ENCODE measurements at regions not wholly inside any gene's neighbourhood (a gene's known extent, or its start where the extent isn't known, plus 50 kb on each side); places are given as distances from the start of the nearest gene placed in this dataset.
"Not testable (repeated sequence)": the region's sequence is repeated elsewhere in the genome, so short reads cannot be mapped to it uniquely, and the experiment has no call there.

DNA sequence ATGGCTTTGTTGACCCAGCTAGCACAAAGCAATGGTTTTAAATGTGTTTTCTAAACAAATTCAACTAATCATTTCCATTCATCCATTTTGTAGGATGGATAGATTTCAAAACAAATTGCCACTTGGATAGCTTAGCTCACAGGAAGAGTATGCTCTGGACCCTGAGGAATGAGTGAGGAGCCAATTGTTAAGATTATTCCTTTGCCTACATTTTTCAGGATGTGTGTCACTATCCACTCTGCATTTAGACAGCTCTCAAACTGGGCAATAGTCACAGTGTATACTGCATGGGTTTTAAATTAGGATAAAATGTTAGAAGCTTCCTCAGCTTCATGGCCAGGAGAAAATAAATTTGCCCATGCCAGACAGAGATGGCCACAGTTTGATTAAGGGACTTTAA is 605.6 kb upstream of the TEX47 start:
- no peak for DNase-seq

DNA sequence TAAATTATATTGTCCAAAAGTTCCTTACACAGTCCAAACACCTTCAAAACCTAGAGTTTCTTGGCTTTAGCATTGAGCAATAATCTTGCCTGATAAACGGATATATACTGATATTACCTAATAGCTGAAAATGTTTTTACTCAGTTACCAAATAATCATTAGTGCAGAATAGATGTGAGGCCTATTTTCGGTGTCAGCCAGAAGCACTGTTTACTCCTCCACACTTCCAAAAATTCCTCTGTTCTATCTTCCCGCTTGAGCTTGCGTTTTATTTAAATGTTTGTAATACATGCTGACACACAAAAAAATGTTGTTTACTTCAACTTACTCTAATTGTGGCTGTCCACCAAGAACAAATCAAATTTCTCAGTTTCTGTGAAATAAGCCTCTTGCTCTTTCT is 606.2 kb upstream of the TEX47 start:
- no peak for DNase-seq

DNA sequence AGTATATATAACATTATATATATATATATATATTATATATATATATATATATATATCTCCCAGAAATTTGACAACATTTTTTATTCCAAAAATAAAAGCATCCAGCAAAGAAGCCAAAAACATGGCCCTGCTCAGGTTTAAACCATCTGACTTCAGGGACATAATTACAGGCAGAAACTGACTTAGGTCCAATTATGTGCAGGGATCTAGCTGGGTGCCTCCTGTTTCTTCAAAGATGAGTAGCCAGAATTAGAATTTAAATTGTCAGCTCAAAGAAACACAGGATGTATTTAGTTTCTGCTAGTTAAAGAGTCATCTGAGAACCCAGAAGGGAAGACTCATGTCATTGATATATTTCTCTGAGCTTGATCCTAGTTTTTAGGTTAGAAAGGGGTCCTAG is 656.4 kb upstream of the TEX47 start:
- DNase-seq: no peak

DNA sequence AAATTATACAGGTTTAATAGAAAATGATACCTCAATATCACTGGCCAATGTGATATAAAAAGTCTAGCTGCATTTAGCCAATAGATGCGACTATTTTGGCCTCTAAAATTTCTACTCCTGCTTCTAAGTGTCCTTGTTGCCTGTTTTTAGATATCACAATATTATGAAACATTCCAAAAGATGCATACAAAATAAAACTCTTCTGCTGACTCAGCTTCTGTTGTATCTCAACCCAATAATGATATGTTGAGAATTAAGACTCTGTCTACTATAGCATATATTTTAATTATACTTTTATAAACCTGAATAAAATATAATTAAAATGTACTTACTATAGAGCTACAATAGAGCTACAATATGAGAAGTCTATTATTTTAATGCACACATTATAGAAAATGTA is 661.0 kb upstream of the TEX47 start:
- no peak for DNase-seq

DNA sequence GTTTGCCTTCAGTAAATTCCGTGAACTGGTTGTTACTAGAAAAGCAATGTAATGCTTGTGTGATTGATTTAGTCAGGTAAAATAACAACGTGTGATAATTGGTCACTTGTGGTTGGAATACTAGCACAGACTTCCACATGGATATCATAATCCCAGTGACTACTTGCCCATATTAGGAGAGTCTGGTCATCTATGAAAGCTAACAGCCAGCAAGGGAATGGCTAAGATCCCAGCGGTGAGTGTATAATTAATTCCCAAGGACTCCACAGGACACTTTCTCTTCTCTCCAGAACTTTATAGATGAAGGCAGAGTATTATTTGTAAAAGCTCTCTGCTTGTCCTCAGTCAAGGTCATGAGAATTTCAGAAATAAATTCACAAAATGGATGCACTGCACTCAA is 662.6 kb upstream of the TEX47 start:
- DNase-seq: no peak

DNA sequence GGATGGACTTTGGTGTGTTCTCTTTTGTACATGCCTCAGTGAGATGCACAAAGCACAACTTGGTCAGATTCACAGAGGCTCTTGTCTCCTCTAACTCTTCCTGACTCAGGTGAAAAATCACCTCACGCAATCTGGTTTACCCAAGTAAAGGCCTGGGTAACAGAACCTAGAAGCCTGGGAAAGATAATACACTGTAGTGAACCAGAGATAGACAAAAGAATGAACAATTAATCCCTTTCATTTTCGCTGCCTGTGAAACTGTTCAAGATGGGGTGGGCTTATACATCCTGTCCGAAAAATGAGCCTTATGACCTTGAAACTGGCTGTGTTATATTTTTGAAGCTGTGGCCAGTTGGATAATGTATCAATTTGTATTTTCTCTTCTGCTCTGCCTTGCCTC is 678.9 kb upstream of the TEX47 start:
- no peak for DNase-seq

DNA sequence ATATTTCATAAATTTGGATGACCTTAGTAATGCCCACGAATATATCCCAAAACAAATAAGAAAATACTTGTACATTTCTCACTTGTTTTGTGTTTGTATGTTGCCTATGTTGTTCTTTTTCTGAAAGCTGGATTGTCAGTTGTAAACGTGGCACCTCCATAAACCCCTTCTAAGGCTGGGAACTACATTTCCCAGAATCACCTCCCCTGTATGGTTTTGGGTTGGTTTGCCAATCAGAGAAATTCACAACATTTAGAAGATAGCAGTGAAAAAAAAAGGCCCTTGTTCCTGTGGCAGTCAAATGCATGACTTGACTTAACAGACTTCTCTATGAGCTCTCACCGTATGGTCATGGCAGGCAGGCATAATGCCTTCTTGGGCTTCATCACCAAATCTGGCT is 676.3 kb upstream of the STEAP1 start:
- no peak for DNase-seq

DNA sequence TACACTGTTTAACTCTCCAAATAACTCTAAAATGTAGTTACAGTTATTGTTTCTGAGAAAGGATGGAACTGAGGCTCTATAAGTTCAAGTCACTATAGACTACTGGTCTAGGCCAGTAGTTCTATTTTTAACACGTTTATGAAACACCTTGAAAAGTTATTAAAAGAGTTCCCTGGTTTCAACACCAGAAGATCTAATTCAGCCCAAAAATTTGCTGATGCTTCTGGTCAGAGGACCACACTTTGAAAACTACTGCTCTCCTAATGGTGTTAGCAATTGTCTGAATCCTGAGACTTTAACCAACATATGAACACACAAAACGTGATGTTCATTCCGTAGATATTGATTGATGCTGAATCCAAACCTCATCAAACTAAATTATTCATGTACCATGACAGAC is 658.6 kb upstream of the STEAP1 start:
- DNase-seq: no peak

DNA sequence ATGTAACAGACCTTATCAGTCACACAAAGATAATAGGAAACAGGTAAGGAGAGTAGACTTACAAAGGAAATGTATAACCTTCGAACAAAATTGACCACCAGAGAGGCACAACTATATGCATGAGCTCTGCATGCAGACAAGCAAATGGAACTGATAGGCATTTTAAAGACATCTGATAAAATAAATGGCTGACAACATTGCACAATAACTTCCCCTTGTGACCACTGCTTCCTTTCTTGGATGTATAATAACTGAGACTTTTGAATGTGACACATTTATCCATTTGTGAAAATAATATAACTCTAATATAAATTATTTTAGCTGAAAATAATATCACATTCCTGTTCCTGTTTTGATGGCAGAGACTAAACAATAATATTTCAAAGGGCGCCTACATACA is 654.2 kb upstream of the STEAP1 start:
- DNase-seq: no peak

DNA sequence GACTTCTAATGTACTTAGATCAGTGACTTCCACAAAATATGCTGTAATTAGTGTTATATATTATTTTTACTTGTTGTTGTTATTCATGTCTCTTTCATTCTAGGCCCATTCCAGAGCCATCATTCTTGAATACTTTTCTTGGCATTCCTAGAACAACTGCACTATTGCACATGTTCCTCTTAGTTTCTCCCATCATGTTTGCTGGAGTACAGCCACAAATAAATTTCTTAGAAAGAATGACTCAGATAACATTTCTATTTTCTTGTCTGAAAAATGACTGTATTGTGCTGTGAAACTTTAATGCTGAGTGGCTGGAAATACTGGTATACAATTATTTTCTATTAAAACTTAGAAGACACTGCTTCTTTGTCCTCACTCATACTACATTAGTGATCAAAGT is 651.0 kb upstream of the STEAP1 start:
- DNase-seq: no peak

DNA sequence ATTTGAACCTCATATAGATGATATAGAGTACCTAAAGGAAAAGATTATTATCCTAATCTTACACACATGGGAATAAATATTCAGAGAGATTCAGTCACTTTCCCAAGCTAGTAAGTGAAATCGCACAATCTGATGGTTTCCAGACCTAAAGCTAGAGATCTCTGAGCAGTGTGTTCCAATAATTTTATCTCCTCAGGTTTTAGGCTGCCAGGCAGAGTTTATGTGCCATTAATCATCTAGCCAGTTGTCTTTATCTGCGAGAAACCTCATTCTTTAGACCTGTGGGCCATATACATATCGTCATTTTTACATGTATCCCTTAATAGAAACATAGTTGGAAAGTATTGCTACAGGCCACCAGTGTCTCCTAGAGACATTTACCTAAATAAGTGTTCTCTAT is 647.2 kb upstream of the STEAP1 start:
- DNase-seq: no peak

DNA sequence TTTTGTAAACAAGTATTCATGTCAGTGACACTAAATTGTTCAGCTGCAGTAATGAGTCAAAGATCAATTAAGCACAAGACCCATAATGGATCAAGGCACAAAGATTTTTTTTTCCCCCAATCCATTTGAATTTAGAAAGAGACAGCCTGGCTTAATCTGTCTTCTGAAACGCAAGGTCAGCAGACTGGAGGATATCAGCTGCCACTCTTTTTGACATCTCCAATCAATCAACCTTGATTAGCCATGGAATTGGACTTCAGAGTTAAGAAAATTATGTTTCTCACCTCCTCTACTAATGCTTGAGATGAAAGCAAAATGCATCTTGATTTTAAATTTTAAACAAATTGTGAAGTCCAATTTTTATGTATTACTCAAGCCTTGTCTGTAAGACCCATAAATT is 642.4 kb upstream of the STEAP1 start:
- no peak for DNase-seq

DNA sequence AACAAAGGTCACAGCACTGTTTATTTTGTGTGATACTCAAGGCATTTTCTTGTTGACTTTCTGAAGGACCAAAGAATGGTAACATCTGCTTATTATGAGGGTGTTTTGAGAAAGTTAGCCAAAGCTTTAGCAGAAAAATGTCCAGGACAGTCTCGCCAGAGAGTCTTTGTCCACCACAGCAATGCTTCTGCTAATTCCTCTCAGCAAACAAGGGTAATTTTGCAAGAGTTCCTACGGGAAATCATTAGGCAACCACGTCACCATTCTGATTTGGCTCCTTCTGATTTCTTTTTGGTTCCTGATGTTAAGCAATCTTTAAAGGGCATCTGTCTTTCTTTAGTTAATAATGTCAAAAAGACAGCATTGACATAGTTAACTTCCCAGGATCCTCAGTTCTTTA is 639.3 kb upstream of the STEAP1 start:
- DNase-seq: no peak

DNA sequence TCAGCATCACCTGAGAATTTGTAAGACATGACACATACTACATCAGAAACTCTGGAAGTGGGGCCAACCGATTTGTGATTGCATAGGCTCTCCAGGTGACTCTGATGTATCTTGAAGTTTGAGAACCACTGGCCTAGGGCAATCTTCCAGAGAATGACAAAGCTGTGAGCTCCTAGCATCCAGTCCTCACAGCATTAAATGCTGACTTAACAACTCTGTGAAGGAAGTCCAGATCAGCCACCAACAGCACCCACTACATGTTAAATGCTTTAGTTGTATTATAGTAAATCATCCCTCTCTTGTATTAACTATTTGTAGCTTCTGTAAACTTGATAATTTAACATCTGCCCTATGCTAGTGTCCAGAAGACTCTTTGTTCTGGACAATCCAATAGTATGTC is 636.5 kb upstream of the STEAP1 start:
- no peak for DNase-seq

DNA sequence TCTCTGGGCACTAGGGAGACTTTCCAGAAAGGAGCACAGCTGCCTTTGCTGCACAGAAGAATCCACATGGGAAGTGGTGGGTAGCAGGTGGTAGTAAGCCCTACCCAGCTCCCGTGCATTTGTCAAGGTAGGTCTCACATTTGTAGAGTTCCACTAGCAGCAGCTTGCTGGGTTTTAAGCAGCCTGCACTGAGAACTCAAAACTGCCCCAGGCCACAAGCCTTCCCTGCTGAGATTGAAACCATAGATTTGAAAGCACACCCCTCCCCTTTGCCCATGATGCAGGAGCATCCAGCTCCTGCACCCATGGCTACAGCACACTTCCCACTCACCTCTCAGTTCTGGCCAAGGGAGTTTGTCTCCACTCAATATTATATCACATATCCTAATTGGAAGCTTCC is 604.5 kb upstream of the STEAP1 start:
- no peak for DNase-seq

DNA sequence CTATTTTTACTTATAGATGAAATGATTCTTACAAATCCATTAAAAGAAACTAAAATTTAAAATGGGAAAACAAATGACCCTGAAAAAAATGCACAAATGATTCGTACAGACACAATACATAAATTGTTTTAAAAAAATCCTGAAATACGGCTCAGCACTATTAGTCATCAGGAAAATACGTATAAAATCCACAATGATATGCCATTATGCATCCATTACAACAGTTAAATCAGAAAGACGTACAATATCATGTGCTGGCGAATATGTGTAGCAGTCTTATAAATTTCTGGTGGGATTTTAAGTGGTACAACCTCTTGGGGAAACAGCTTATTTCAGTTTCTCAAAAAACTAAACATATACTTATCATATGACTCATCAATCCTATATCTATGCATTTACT is 600.1 kb upstream of the STEAP1 start:
- DNase-seq: no peak

DNA sequence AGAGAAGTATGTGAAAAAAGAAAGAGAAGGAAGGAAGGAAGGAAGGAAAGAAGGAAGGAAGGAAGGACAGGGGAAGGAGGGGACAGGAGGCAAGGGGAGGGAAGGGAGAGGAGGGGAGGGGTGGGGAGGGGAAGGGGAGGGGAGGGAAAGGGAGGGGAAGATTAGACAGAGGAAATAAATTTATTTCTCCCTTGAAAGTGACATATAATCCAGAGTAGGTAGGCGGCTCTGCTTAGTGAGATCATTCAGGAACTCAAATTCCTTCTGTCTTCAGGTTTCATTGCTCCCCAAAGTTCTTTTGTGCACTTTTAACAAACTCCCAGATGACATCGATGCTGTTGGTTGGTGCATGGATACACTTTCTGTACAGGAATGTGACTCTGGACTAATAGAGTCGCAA is 594.7 kb upstream of the STEAP1 start:
- no peak for DNase-seq

DNA sequence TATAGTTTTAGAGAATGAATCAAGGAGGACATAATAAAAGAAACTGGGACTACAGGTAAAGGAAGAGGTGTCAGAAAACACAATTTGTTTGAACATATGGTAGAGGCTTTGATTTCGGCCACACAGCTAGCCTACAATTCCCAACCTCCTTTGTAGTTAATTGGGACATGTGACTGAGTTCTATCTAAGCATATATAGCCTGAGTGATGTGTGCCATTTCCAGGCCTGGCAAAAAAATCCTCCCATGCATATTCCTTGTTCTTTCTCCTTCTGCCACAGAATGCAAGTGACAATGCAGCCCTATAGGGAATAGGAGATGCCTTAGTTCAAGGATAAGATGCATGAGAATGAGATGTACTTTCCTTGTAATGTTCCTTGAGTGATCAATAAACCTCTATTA is 590.7 kb upstream of the STEAP1 start:
- DNase-seq: no peak

DNA sequence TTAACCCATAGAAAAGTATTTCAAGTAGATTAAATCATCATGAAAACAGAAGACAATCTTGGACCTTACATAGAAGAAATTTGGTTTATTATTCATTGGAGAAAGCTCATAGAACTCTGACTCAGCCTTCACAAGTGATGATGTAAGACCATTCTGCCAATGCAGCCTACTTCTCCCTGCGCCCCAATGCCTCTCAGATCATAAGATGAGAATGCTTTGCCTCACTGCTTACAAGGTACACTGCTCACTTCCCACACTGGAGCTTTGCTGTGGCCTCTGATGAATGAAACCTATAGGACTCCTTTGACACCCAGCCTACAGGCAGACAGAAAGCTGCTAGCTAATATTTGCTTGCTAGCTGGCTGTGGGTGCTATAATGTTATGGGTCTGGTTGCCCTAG is 569.4 kb upstream of the STEAP1 start:
- no peak for DNase-seq

DNA sequence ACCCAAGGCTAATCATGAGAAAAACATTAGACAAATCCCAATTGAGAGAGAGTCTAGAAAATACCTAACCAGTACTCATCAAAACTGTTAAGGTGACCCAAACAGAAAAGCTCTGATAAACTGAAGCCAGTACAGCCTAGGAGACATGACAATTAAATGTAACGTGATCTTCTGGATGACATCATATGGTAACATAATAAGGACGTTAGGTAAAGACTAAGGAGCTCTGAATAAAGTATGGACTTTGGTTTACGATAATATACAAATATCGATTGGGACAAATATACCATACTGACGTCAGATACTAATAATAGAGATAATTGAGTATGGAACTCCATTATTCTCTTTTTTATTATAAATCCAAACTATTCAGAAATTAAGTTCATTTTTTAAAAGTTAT is 561.1 kb upstream of the STEAP1 start:
- no peak for DNase-seq

DNA sequence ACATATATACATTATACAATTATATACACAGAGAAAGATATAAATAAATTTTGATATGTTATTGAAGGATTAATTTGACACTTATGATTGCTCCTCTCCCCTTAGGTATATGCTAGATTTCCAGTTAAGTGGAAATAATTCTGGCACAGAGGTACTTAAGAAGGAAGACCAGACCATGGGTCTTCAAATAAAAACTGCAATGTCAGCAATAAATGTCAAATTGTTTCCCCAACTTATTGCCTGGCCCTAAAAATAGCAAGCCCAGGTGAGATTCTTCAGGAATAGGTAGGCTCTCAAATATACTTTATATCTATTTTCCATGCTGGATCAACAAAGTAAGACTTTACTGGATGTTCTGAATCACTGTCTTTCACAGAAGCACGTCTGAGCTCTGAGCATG is 551.3 kb upstream of the STEAP1 start:
- DNase-seq: no peak

DNA sequence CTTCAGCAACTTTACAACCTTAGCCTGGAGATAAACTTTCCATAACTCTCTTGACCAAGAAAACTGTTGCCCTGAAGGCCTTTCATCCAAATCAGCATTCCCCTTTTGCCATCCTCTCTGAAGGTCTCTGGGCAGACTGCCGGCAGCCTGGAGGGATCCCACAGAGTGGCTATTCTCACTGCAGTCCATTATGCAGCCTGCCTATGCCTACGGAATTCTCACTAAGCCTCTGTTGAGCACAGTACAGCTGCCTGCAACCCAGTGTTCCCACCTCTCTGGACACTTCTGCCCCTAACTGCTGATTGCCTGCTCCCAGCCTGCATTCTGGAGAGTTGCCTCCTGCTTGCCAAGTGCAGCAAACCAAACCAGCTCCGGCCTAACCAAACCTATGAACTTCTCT is 548.9 kb upstream of the STEAP1 start:
- DNase-seq: no peak

DNA sequence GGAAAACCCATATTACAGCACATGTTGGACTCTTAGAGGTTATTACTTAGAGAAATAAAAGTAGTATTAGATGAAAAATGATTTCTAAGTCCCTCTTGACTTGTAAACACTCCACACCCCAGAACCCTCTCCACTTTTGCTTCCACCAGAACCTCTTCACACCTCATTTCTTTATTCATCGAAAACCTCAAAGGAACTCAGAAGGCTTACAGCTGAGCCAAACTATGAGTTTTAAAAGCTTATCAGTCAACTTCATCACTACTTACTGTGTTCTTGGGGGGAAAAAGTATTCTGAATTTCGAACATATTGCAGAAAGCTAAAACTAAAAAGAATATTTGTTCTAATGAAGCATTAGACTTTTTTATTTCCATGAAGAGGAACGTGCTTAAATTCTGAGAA is 547.8 kb upstream of the STEAP1 start:
- DNase-seq: no peak

DNA sequence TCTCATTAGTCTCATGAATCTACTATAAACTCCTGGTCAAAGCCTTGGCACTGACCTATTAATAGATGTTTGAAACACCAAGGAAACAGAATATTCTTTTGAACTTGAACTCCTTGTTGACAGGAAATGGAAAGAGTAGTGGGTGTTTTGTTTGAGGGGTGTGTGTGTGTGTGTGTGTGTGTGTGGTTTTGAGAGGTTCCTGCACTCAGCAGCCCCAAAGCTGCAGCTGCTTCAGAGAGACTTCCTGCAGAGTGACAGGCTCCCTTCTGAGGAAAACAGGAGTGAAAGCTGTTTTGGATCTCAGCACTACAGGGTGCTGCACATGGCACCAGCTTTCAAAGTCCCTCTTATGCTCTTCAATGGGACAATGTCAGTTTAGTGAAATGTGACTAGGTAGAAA is 546.5 kb upstream of the STEAP1 start:
- DNase-seq: peak; percentile 11

DNA sequence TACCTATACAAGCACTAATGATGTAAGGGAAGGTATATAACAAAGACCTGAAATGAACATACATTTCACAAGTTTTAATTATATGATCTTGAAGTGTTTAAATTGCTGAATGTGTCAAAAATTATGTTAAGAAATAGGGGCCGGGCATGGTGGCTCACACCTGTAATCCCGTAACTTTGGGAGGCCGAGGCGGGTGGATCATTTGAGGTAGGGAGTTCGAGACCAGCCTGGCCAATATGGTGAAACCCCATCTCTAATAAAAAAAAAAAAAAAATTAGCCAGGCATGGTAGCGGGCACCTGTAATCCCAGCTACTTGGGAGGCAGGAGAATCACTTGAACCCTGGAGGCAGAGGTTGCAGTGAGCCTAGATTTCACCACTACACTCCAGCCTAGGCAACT is 537.4 kb upstream of the STEAP1 start:
- DNase-seq: not testable (repeated sequence)

DNA sequence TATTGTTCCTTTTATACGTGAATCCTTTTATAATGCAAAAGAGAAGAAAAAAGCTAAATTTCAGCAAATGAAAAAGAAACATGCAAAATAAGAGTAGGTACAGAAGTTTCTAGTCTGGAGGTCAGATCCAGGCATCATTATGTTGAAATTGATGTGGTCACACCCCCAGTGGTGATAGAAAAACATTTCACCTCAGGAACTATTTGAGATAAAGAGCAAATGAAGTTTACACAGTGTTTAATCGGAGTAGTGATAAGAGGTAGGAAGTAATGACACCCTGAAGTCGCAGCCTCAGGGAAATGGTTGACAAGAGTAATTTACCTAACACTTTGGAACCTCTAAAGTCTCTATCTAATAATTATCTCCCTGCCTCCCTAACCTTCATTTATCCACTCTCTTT is 536.0 kb upstream of the STEAP1 start:
- no peak for DNase-seq

Data from central memory CD4-positive, alpha-beta T cell (primary cell).